SIG-M5 (cell line): ENCODE measurements at regions not wholly inside any gene's neighbourhood (a gene's known extent, or its start where the extent isn't known, plus 50 kb on each side); places are given as distances from the start of the nearest gene placed in this dataset.

Experiments
- DNase-seq: peaks from one replicate; lab custom pipeline; 2025; lab: John Stamatoyannopoulos, UW

GRCh38 chr13:22229916-22230315 lies 559.0 kb downstream of the FGF9 start:
- DNase-seq, result no peak

- no peak for DNase-seq
These were observed 561.3 kb downstream of the FGF9 start for GRCh38 chr13:22232186-22232585.

GRCh38 chr13:22235285-22235949 lies 564.5 kb downstream of the FGF9 start:
- no peak for DNase-seq

- no peak for DNase-seq
These were observed 565.0 kb downstream of the FGF9 start for GRCh38 chr13:22235950-22236290.

- DNase-seq, result no peak
These were observed 567.4 kb downstream of the FGF9 start for GRCh38 chr13:22238269-22238668.

GRCh38 chr13:22240716-22241115 lies 569.8 kb downstream of the FGF9 start:
- no peak for DNase-seq

- DNase-seq, result no peak
These were observed 572.7 kb downstream of the FGF9 start for GRCh38 chr13:22243469-22244163.

- no peak for DNase-seq
These were observed 581.5 kb downstream of the FGF9 start for GRCh38 chr13:22252281-22252830.

GRCh38 chr13:22253107-22253506 lies 582.2 kb downstream of the FGF9 start:
- no peak for DNase-seq

GRCh38 chr13:22256111-22256639 lies 585.3 kb downstream of the FGF9 start:
- DNase-seq, result no peak

- DNase-seq, result no peak
These were observed 591.4 kb downstream of the FGF9 start for GRCh38 chr13:22262001-22262885.

- no peak for DNase-seq
These were observed 592.3 kb downstream of the FGF9 start for GRCh38 chr13:22263185-22263584.

GRCh38 chr13:22265563-22265962 lies 594.7 kb downstream of the FGF9 start:
- no peak for DNase-seq

- DNase-seq, result no peak
These were observed 600.0 kb downstream of the FGF9 start for GRCh38 chr13:22270881-22271280.

GRCh38 chr13:22271903-22272302 lies 601.0 kb downstream of the FGF9 start:
- no peak for DNase-seq

- no peak for DNase-seq
These were observed 604.5 kb downstream of the FGF9 start for GRCh38 chr13:22275393-22275792.

- no peak for DNase-seq
These were observed 605.7 kb downstream of the FGF9 start for GRCh38 chr13:22276616-22277015.

- no peak for DNase-seq
These were observed 607.6 kb downstream of the FGF9 start for GRCh38 chr13:22278336-22278929.

GRCh38 chr13:22285867-22286266 lies 615.0 kb downstream of the FGF9 start:
- DNase-seq, result no peak

GRCh38 chr13:22286338-22286737 lies 615.5 kb downstream of the FGF9 start:
- DNase-seq, result no peak

GRCh38 chr13:22287343-22287920 lies 616.6 kb downstream of the FGF9 start:
- DNase-seq, result no peak

GRCh38 chr13:22288496-22288895 lies 617.6 kb downstream of the FGF9 start:
- DNase-seq, result no peak
